ENCODE measurements at regions not wholly inside any gene's neighbourhood (a gene's known extent, or its start where the extent isn't known, plus 50 kb on each side); places are given as distances from the start of the nearest gene placed in this dataset.

GRCh38 chr2:67642961-67643360 is 245.8 kb downstream of the ETAA1 start:
- no TSS peak for BruUV-seq (replicated peaks)
- H3K4me1 ChIP-seq (ENCODE audit: control insufficient read depth in 1 of 2, insufficient read depth in 2 of 2, low read length in 2 of 2), result no peaks in the 10 kb centered on the region
- intact Hi-C loops (cut with micrococcal nuclease), result no loop called here
- no peak overlapping the region for H3K4me3 ChIP-seq (replicated peaks in 1 of 2; ENCODE audit: low read depth in 1 of 2, low read length in 2 of 2)
- H3K36me3 ChIP-seq (ENCODE audit: control insufficient read depth in 1 of 2, insufficient read depth in 2 of 2, low read length in 2 of 2), result no peaks in the 10 kb centered on the region
- ATAC-seq (no peak), DNase-seq (ENCODE audit: low read depth, low spot score) (no peak)
- no peak overlapping the region for H3K9ac ChIP-seq (ENCODE audit: low read length)
- no peaks in the 10 kb centered on the region for H4K20me1 ChIP-seq (ENCODE audit: insufficient read depth)
- H3K27me3 ChIP-seq (ENCODE audit: insufficient read depth, low read length), result peaks cover 24% of the 10 kb centered on the region
- H3K4me2 ChIP-seq (ENCODE audit: low read length), result no peak overlapping the region
- ChIA-PET CTCF (no interaction called here), RAD21 (ENCODE audit: low non-redundant PET in 1 of 2, low total read pairs in 2 of 2, uncharacterized antibody in 2 of 2, unreplicated experiment in 2 of 2) (no interaction called here), POLR2A (no interaction called here)
- H3K79me2 ChIP-seq (ENCODE audit: insufficient read depth, low read length), result no peaks in the 10 kb centered on the region
- H2AFZ ChIP-seq (ENCODE audit: low read depth, low read length, poor library complexity, severe bottlenecking), result no peak overlapping the region
- H3K9me3 ChIP-seq (ENCODE audit: control insufficient read depth in 1 of 2, insufficient read depth in 1 of 2, low read depth in 1 of 2, low read length in 2 of 2), result no peaks in the 10 kb centered on the region
- no peak overlapping the region for H3K27ac ChIP-seq (ENCODE audit: low read depth, low read length)
- no peaks in the 10 kb centered on the region for H3K9me2 ChIP-seq (ENCODE audit: insufficient read depth)
- TF ChIP-seq MAX (IDR thresholded peaks at IDR 0.05) (no peak), SP1 (IDR thresholded peaks at IDR 0.05; ENCODE audit: low read depth) (no peak), EZH2 (IDR thresholded peaks at IDR 0.05) (no peak), JUND (IDR thresholded peaks at IDR 0.05) (no peak), SRF (IDR thresholded peaks at IDR 0.05; ENCODE audit: low read depth) (no peak), POLR2AphosphoS5 (IDR thresholded peaks at IDR 0.05; ENCODE audit: low read depth, low read length) (no peak), ELF1 (IDR thresholded peaks at IDR 0.05; ENCODE audit: borderline replicate concordance, low read depth) (no peak), TCF7L2 (IDR thresholded peaks at IDR 0.05; ENCODE audit: borderline replicate concordance, extremely low read depth, insufficient read depth, insufficient read length) (no peak)

GRCh38 chr2:67645280-67646138 is 248.4 kb downstream of the ETAA1 start:
- H3K4me1 ChIP-seq (ENCODE audit: control insufficient read depth in 1 of 2, insufficient read depth in 2 of 2, low read length in 2 of 2), result no peaks in the 10 kb centered on the region
- ChIA-PET POLR2A (no interaction called here), RAD21 (ENCODE audit: low non-redundant PET in 1 of 2, low total read pairs in 2 of 2, uncharacterized antibody in 2 of 2, unreplicated experiment in 2 of 2) (no interaction called here), CTCF (no interaction called here)
- no peaks in the 10 kb centered on the region for H3K9me3 ChIP-seq (ENCODE audit: control insufficient read depth in 1 of 2, insufficient read depth in 1 of 2, low read depth in 1 of 2, low read length in 2 of 2)
- H3K36me3 ChIP-seq (ENCODE audit: control insufficient read depth in 1 of 2, insufficient read depth in 2 of 2, low read length in 2 of 2), result no peaks in the 10 kb centered on the region
- TF ChIP-seq EZH2 (IDR thresholded peaks at IDR 0.05) (no peak), YY1 (IDR thresholded peaks at IDR 0.05; ENCODE audit: extremely low read depth, insufficient replicate concordance, low read depth, low read length) (no peak), EGR1 (IDR thresholded peaks at IDR 0.05; ENCODE audit: low read depth) (no peak), RAD21 (IDR thresholded peaks at IDR 0.05; ENCODE audit: low read depth) (no peak), POLR2AphosphoS5 (IDR thresholded peaks at IDR 0.05; ENCODE audit: low read depth, low read length) (no peak), SRF (IDR thresholded peaks at IDR 0.05; ENCODE audit: low read depth) (no peak), POLR2A (IDR thresholded peaks at IDR 0.05; ENCODE audit: borderline replicate concordance, extremely low read depth, insufficient read depth, insufficient read length) (no peak)
- no peaks in the 10 kb centered on the region for H4K20me1 ChIP-seq (ENCODE audit: insufficient read depth)
- no TSS peak for BruUV-seq (replicated peaks)
- no peaks in the 10 kb centered on the region for H3K9me2 ChIP-seq (ENCODE audit: insufficient read depth)
- peaks cover 22% of the 10 kb centered on the region for H3K27me3 ChIP-seq (ENCODE audit: insufficient read depth, low read length)
- no peak for DNase-seq (ENCODE audit: low read depth, low spot score)
- intact Hi-C loops (cut with micrococcal nuclease), result no loop called here
- H3K79me2 ChIP-seq (ENCODE audit: insufficient read depth, low read length), result no peaks in the 10 kb centered on the region
- no peak overlapping the region for H3K9ac ChIP-seq (ENCODE audit: low read length)
- no peak overlapping the region for H3K4me3 ChIP-seq (replicated peaks in 1 of 2; ENCODE audit: low read depth in 1 of 2, low read length in 2 of 2)
- H3K27ac ChIP-seq (ENCODE audit: low read depth, low read length), result no peak overlapping the region
- no peak overlapping the region for H3K4me2 ChIP-seq (ENCODE audit: low read length)
- ATAC-seq, result no peak
- H2AFZ ChIP-seq (ENCODE audit: low read depth, low read length, poor library complexity, severe bottlenecking), result no peak overlapping the region

All from HCT116 (cell line).